ENCODE measurements at regions not wholly inside any gene's neighbourhood (a gene's known extent, or its start where the extent isn't known, plus 50 kb on each side); places are given as distances from the start of the nearest gene placed in this dataset.

DNA sequence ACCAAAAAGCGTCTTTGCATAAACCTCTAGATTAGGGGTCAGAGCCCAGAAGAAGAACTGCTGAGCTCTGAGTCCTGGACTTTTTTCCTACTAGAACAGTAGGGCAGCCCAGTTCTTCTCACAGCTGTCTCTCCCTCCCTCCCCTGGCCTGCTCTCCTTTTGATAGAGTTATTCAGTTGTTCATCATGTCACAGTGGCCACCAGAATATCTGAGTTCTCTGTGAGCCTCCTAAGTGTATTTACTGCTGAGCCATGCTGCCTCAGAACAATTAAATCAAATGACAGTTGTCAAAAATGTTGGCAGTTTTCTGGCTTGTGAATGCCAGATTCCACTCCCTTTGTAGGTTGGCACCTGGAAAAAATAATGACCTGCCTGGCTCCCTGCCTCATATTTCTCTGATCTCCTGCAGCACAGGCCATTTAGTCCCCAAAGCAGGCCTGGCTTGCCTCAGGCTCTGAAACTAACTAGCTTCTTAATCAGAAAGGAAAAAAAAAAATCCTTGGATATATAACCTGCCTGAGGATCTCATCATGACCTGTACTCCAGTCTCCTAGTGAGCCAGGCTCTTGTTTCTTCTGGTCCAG, 377.4 kb upstream of the LARGE1 start:
- no peaks in the 10 kb centered on the region for H3K4me1 ChIP-seq (ENCODE audit: control insufficient read depth in 4 of 4, insufficient read depth in 4 of 4, low read length in 3 of 4)
- DNase-seq (ENCODE audit: low spot score): no peak
- no peak overlapping the region for H3K27ac ChIP-seq (ENCODE audit: low read depth in 1 of 2, low read length in 2 of 2)
- no peak overlapping the region for H3K4me3 ChIP-seq (ENCODE audit: low read depth in 1 of 3, low read length in 3 of 3)
- H3K36me3 ChIP-seq (ENCODE audit: control insufficient read depth in 4 of 4, insufficient read depth in 3 of 4, low read depth in 1 of 4, low read length in 3 of 4): no peaks in the 10 kb centered on the region
- no peak overlapping the region for H3K9ac ChIP-seq (ENCODE audit: low read depth in 1 of 2, low read length in 2 of 2)
- TF ChIP-seq RXRA (IDR thresholded peaks at IDR 0.05) (no peak), RAD21 (IDR thresholded peaks at IDR 0.05) (no peak), HNF4G (IDR thresholded peaks at IDR 0.05) (no peak), FOXA2 (IDR thresholded peaks at IDR 0.05) (no peak)
- TF ChIP-seq, protein P1, sequence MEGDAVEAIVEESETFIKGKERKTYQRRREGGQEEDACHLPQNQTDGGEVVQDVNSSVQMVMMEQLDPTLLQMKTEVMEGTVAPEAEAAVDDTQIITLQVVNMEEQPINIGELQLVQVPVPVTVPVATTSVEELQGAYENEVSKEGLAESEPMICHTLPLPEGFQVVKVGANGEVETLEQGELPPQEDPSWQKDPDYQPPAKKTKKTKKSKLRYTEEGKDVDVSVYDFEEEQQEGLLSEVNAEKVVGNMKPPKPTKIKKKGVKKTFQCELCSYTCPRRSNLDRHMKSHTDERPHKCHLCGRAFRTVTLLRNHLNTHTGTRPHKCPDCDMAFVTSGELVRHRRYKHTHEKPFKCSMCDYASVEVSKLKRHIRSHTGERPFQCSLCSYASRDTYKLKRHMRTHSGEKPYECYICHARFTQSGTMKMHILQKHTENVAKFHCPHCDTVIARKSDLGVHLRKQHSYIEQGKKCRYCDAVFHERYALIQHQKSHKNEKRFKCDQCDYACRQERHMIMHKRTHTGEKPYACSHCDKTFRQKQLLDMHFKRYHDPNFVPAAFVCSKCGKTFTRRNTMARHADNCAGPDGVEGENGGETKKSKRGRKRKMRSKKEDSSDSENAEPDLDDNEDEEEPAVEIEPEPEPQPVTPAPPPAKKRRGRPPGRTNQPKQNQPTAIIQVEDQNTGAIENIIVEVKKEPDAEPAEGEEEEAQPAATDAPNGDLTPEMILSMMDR (IDR thresholded peaks at IDR 0.05; ENCODE audit: low read depth, low read length, missing input control): no peak
- no peaks in the 10 kb centered on the region for H3K27me3 ChIP-seq (ENCODE audit: control insufficient read depth in 4 of 4, insufficient read depth in 4 of 4, low read length in 3 of 4)
- WGBS: 86% methylated on average over 1 of the region's 1 CpG
- peaks cover 0 to 4% (median 0%) of the 10 kb centered on the region in 4 donors for H3K9me3 ChIP-seq (ENCODE audit: control insufficient read depth in 4 of 4, low read length in 3 of 4)

DNA sequence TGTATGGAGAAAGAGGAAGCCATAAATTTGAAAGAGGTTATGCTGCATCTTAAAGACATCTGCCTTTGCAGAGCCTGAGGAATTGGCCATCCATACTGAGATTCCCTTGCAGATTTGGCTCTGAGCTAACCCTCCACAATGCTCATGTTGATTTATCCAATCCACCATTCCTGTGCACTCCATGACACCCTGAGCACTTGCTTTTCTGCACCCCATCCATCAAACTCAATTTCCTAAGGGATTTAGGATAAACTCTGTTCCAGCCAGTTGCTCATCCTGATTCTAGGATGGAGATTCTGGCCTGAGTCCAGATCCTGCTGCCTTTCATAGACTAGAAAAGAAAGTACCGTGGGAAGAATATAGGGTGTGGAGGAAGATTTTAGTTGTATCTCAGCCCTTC, 379.2 kb upstream of the LARGE1 start:
- Histone ChIP-seq H3K9me3 (ENCODE audit: control insufficient read depth in 4 of 4, low read length in 3 of 4) (peaks cover 0 to 4% (median 0%) of the 10 kb centered on the region in 4 donors), H3K36me3 (ENCODE audit: control insufficient read depth in 4 of 4, insufficient read depth in 3 of 4, low read depth in 1 of 4, low read length in 3 of 4) (no peaks in the 10 kb centered on the region), H3K27ac (ENCODE audit: low read depth in 1 of 2, low read length in 2 of 2) (no peak overlapping the region), H3K9ac (ENCODE audit: low read depth in 1 of 2, low read length in 2 of 2) (no peak overlapping the region), H3K27me3 (ENCODE audit: control insufficient read depth in 4 of 4, insufficient read depth in 4 of 4, low read length in 3 of 4) (no peaks in the 10 kb centered on the region), H3K4me3 (ENCODE audit: low read depth in 1 of 3, low read length in 3 of 3) (no peak overlapping the region), H3K4me1 (ENCODE audit: control insufficient read depth in 4 of 4, insufficient read depth in 4 of 4, low read length in 3 of 4) (no peaks in the 10 kb centered on the region)
- TF ChIP-seq RXRA (IDR thresholded peaks at IDR 0.05) (no peak), SP1 (IDR thresholded peaks at IDR 0.05) (no peak), FOXA1 (IDR thresholded peaks at IDR 0.05) (no peak), NR2F2 (IDR thresholded peaks at IDR 0.05) (no peak), TAF1 (conservative IDR thresholded peaks at IDR 0.05) (no peak), GABPA (IDR thresholded peaks at IDR 0.05 in 1 of 2, conservative IDR thresholded peaks at IDR 0.05 in 1 of 2) (no peak), RAD21 (IDR thresholded peaks at IDR 0.05) (no peak), FOXA2 (IDR thresholded peaks at IDR 0.05) (no peak), HNF4A (conservative IDR thresholded peaks at IDR 0.05) (no peak), EGR1 (IDR thresholded peaks at IDR 0.05; ENCODE audit: low read depth in 2 of 2) (no peak), HNF4G (IDR thresholded peaks at IDR 0.05) (no peak), JUND (IDR thresholded peaks at IDR 0.05) (no peak), YY1 (IDR thresholded peaks at IDR 0.05) (no peak)
- TF ChIP-seq, protein P2, sequence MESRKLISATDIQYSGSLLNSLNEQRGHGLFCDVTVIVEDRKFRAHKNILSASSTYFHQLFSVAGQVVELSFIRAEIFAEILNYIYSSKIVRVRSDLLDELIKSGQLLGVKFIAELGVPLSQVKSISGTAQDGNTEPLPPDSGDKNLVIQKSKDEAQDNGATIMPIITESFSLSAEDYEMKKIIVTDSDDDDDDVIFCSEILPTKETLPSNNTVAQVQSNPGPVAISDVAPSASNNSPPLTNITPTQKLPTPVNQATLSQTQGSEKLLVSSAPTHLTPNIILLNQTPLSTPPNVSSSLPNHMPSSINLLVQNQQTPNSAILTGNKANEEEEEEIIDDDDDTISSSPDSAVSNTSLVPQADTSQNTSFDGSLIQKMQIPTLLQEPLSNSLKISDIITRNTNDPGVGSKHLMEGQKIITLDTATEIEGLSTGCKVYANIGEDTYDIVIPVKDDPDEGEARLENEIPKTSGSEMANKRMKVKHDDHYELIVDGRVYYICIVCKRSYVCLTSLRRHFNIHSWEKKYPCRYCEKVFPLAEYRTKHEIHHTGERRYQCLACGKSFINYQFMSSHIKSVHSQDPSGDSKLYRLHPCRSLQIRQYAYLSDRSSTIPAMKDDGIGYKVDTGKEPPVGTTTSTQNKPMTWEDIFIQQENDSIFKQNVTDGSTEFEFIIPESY (IDR thresholded peaks at IDR 0.05): no peak
- TF ChIP-seq, protein P3, sequence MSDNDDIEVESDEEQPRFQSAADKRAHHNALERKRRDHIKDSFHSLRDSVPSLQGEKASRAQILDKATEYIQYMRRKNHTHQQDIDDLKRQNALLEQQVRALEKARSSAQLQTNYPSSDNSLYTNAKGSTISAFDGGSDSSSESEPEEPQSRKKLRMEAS (IDR thresholded peaks at IDR 0.05): no peak
- TF ChIP-seq, protein P4, sequence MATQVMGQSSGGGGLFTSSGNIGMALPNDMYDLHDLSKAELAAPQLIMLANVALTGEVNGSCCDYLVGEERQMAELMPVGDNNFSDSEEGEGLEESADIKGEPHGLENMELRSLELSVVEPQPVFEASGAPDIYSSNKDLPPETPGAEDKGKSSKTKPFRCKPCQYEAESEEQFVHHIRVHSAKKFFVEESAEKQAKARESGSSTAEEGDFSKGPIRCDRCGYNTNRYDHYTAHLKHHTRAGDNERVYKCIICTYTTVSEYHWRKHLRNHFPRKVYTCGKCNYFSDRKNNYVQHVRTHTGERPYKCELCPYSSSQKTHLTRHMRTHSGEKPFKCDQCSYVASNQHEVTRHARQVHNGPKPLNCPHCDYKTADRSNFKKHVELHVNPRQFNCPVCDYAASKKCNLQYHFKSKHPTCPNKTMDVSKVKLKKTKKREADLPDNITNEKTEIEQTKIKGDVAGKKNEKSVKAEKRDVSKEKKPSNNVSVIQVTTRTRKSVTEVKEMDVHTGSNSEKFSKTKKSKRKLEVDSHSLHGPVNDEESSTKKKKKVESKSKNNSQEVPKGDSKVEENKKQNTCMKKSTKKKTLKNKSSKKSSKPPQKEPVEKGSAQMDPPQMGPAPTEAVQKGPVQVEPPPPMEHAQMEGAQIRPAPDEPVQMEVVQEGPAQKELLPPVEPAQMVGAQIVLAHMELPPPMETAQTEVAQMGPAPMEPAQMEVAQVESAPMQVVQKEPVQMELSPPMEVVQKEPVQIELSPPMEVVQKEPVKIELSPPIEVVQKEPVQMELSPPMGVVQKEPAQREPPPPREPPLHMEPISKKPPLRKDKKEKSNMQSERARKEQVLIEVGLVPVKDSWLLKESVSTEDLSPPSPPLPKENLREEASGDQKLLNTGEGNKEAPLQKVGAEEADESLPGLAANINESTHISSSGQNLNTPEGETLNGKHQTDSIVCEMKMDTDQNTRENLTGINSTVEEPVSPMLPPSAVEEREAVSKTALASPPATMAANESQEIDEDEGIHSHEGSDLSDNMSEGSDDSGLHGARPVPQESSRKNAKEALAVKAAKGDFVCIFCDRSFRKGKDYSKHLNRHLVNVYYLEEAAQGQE (IDR thresholded peaks at IDR 0.05): no peak
- TF ChIP-seq, protein P5, sequence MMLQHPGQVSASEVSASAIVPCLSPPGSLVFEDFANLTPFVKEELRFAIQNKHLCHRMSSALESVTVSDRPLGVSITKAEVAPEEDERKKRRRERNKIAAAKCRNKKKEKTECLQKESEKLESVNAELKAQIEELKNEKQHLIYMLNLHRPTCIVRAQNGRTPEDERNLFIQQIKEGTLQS (IDR thresholded peaks at IDR 0.05): no peak
- TF ChIP-seq, protein P1 (IDR thresholded peaks at IDR 0.05; ENCODE audit: low read depth, low read length, missing input control): no peak
- DNase-seq (ENCODE audit: low spot score): no peak
- 81% methylated on average over 1 of the region's 1 CpG for WGBS
